ENCODE measurements at regions not wholly inside any gene's neighbourhood (a gene's known extent, or its start where the extent isn't known, plus 50 kb on each side); places are given as distances from the start of the nearest gene placed in this dataset.

GRCh38 chr6:20028143-20028542, 184.1 kb downstream of the MBOAT1 start:
- DNase-seq (ENCODE audit: low read depth), result no peak
- no peak overlapping the region for H3K4me3 ChIP-seq (ENCODE audit: low read depth, low read length)
- no peak for TF ChIP-seq CTCF (IDR thresholded peaks at IDR 0.05; ENCODE audit: insufficient read depth, low read depth, low read length, missing control alignments)

DNA sequence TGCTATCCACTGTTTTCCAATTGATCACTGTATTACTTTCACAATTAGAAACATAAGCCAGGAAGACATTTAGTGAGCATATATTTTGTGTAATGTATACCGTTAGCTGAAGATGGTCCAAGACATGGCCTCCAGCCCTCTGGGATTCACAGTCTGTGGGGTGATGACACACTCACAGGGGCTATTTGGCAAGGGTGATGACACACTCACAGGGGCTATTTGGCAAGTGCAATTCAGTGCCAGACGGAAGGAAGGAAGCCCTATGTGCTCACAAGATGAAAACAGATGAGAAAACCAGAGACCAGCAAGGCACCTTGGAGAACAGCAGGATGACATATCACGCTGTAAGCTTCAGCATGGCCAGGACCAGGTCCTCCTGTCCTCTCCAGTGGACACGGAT, 183.7 kb downstream of the MBOAT1 start:
- no peak for TF ChIP-seq CTCF (IDR thresholded peaks at IDR 0.05; ENCODE audit: insufficient read depth, low read depth, low read length, missing control alignments)
- DNase-seq (ENCODE audit: low read depth), result no peak
- H3K4me3 ChIP-seq (ENCODE audit: low read depth, low read length), result no peak overlapping the region

GRCh38 chr6:20029979-20030378, 182.3 kb downstream of the MBOAT1 start:
- TF ChIP-seq CTCF (IDR thresholded peaks at IDR 0.05; ENCODE audit: insufficient read depth, low read depth, low read length, missing control alignments), result no peak
- DNase-seq (ENCODE audit: low read depth), result no peak
- H3K4me3 ChIP-seq (ENCODE audit: low read depth, low read length), result no peak overlapping the region

DNA sequence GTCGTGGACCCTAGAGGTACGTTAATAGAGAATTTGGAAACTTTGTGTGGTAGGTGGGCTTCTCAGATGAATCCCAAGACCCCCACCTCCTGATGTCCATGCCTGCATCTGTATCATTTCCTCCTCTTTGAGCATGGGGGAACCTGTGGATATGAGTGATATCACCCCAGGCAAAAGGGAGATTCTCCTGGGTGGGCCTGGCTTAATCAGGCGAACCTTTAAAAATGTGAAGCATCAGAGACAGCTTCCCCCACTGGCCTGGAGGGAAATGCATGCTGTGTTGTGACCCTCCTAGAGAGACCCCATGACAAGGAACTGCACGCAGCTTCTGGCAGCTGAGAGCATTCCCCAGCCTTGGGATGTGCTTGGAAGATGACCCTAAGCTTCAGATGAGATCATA, 180.9 kb downstream of the MBOAT1 start:
- no peak for TF ChIP-seq CTCF (IDR thresholded peaks at IDR 0.05; ENCODE audit: insufficient read depth, low read depth, low read length, missing control alignments)

GRCh38 chr6:20033697-20034407, 178.4 kb downstream of the MBOAT1 start:
- TF ChIP-seq CTCF (IDR thresholded peaks at IDR 0.05; ENCODE audit: insufficient read depth, low read depth, low read length, missing control alignments), result no peak
- DNase-seq (ENCODE audit: low read depth), result no peak

More for the DNA sequence above, 180.9 kb downstream of the MBOAT1 start:
- no peak for DNase-seq (ENCODE audit: low read depth)
- H3K4me3 ChIP-seq (ENCODE audit: low read depth, low read length), result no peak overlapping the region

DNA sequence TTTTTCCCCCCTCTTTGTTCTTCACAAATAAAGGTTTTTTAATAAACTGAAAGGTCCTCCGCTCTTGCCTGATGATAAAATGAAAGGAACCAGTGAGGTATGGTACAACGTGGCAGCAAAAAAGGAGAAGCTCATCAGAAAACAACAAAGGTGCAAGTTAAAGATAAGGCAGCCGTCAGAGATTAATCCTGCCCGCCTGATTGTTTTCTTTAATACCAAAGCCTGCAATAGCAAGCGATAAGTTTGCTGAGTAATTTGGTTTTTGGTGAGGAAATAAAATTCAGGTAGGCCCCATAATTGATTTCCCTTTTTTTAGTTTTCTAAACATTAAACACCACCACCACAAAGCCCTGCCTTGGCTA, 177.9 kb downstream of the MBOAT1 start:
- no peak overlapping the region for H3K4me3 ChIP-seq (ENCODE audit: low read depth, low read length)
- DNase-seq (ENCODE audit: low read depth), result no peak
- TF ChIP-seq CTCF (IDR thresholded peaks at IDR 0.05; ENCODE audit: insufficient read depth, low read depth, low read length, missing control alignments), result no peak

More at GRCh38 chr6:20033697-20034407, 178.4 kb downstream of the MBOAT1 start:
- no peak overlapping the region for H3K4me3 ChIP-seq (ENCODE audit: low read depth, low read length)

DNA sequence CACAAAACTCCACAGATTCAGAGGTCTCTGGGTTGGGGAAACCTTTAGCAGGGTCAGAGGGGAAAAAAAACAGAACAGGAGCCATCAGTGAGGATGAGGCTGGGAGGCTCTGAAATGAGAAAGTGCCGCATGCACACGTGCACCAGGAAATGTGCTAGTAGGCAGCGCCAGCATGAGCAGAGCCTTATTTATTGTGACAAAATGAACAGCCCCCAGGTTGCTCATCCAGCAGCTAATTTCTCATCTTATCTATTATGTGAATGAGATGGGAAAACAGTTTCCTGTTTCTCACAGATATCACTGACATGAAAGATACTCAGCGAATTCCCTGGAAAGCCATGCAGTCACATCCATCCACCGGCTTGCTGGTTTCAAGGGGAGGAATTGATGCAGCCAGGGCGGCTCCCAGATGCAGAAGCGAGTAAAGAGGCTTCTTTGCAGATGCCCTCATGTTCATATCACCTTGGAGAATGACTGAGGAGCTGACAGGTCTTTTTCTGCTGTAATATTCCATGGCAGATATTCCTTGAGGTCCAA, 176.1 kb downstream of the MBOAT1 start:
- DNase-seq (ENCODE audit: low read depth), result no peak
- H3K4me3 ChIP-seq (ENCODE audit: low read depth, low read length), result no peak overlapping the region
- TF ChIP-seq CTCF (IDR thresholded peaks at IDR 0.05; ENCODE audit: insufficient read depth, low read depth, low read length, missing control alignments), result no peak
